HUES64 (cell line): ENCODE measurements at regions not wholly inside any gene's neighbourhood (a gene's known extent, or its start where the extent isn't known, plus 50 kb on each side); places are given as distances from the start of the nearest gene placed in this dataset.

Source experiments
- H3K27ac ChIP-seq: 2 replicates; pipeline ENCODE4 v1.7.0; 2013; ENCODE audit warnings: low read depth, low read length, inconsistent platforms
- H3K27me3 ChIP-seq: 2 replicates; pipeline ENCODE4 v1.6.1; 2013; ENCODE audit warnings: mild to moderate bottlenecking, low read length; ENCODE audit not compliant: insufficient read depth
- H3K36me3 ChIP-seq: 2 replicates; pipeline ENCODE4 v1.6.1; 2013; ENCODE audit warnings: mild to moderate bottlenecking, low read length; ENCODE audit not compliant: insufficient read depth
- H3K4me1 ChIP-seq: 2 replicates; pipeline ENCODE4 v1.6.1; 2013; ENCODE audit warnings: mild to moderate bottlenecking, low read length, moderate library complexity; ENCODE audit not compliant: insufficient read depth
- H3K4me3 ChIP-seq: 2 replicates; pipeline ENCODE4 v1.5.1; 2013; ENCODE audit warnings: mild to moderate bottlenecking, low read length, moderate library complexity
- H3K9ac ChIP-seq: 2 replicates; pipeline ENCODE4 v1.6.1; 2013; ENCODE audit warnings: mild to moderate bottlenecking, low read depth, low read length
- H3K9me3 ChIP-seq: 2 replicates; pipeline ENCODE4 v1.6.1; 2013; ENCODE audit warnings: low read depth, low read length; ENCODE audit not compliant: insufficient read depth
- WGBS: fragments of 150-250, 120-280 bp; methylation state at CpG from one replicate; pipeline ENCODE4 v1.1.7; 2013; ENCODE audit warnings: missing lambda C conversion rate; 5-methylcytosine and 5-hydroxymethylcytosine counted together

DNA sequence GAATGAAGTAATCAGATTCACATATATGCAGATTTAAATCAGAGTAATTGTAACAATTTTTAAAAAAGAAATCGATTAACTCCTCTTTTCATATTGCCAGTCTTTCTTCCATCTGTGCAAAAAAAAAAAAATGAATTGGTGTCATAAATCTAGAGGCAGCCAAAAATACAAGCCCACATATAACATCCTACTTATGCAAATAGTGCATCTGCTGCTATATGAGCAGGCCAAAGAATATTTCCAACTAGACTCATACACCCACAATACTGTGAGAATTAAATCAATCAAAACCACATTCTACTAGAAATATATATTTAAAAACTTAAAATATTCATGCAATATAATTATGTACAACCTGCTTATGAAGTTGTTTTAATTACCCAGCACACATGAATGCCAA lies 298.1 kb upstream of the TRAM1L1 start:
- Histone ChIP-seq H3K9ac (no peak overlapping the region), H3K9me3 (no peaks in the 10 kb centered on the region), H3K27ac (no peak overlapping the region), H3K4me3 (no peak overlapping the region), H3K4me1 (no peaks in the 10 kb centered on the region), H3K27me3 (no peaks in the 10 kb centered on the region), H3K36me3 (no peaks in the 10 kb centered on the region)
- no CpG with 5 or more reads among the region's 1 CpG for WGBS

DNA sequence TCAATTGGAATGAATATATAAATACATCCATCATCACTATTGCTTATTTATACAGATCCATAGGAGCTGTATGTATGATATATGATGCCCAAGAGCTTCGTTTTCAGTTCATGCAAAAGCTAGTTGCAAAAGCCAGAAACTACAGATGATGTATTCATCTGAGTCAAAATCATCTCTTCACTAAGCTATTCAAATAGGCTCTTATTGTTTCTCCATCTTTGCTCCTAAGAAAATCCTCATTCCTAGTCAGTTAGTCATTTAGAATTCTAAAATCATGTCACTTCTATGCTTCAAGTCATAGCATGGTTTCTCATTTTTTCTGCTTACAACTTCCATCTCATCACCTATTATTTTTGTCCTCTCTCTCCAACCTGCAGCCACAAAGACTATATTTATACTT lies 300.1 kb upstream of the TRAM1L1 start:
- 100% methylated on average over 1 of the region's 1 CpG for WGBS
- H3K27me3 ChIP-seq = no peaks in the 10 kb centered on the region
- H3K27ac ChIP-seq = no peak overlapping the region
- H3K9me3 ChIP-seq = no peaks in the 10 kb centered on the region
- H3K4me1 ChIP-seq = no peaks in the 10 kb centered on the region
- H3K4me3 ChIP-seq = no peak overlapping the region
- no peak overlapping the region for H3K9ac ChIP-seq
- no peaks in the 10 kb centered on the region for H3K36me3 ChIP-seq

DNA sequence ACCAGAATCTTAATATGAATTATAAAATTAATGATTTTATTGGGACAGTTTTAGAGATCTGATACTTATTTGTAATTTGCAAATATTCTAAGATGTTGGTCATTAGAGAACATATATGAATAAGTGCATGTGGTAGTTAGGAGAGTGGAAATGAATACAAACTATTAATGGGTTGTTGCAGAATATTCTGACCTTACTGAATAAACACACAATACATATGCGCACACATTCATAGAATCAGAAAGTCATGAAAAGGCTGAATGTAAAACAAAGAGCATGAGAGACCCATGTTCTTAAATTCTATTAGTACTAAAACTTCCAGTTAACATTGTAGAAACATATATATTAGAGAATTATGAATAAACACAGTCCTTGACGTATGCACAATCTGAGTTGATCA lies 301.7 kb upstream of the TRAM1L1 start:
- H3K9ac ChIP-seq = no peak overlapping the region
- no peak overlapping the region for H3K27ac ChIP-seq
- no peaks in the 10 kb centered on the region for H3K4me1 ChIP-seq
- no CpG with 5 or more reads among the region's 2 CpGs for WGBS
- H3K36me3 ChIP-seq = no peaks in the 10 kb centered on the region
- H3K9me3 ChIP-seq = no peaks in the 10 kb centered on the region
- no peak overlapping the region for H3K4me3 ChIP-seq
- H3K27me3 ChIP-seq = no peaks in the 10 kb centered on the region

DNA sequence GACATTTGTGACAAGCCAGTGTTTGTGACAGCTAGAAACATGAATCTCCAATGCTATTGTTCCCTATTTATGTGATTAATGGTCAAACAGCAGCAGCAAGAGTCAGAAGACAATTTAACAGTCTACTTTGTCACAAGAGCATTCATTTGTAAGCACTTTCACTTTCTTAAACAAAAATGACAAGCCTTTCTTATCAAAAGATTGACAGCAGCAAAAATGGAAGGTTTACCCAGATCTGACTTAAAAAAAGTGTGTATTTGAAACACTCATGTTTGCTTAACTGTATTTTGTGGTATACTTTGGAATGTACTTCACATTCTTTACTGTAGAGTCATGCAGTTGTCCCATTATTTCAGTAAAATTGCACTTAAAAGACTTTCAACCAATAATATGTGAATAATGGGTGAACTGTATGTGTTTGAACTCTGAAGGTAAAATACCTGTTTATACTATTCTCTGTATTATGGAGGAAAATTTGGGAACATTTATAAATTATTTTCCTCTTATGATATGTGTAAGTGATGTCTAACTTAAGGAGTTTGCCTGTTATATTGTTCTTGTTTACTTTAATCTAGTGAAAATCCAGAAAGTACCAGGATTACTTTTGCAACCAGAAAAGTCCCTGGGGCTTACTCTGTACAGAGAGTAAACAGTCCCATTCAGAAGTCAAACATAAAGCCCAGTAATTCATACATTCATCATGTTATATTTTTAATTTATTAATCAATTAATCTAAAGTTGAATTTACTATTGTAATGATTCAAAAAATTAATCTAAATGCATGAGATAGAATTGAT lies 314.9 kb upstream of the TRAM1L1 start:
- H3K9ac ChIP-seq = no peak overlapping the region
- H3K9me3 ChIP-seq = peaks cover 2% of the 10 kb centered on the region; the same call in 1 of the 2 replicates
- no peaks in the 10 kb centered on the region for H3K4me1 ChIP-seq
- H3K27ac ChIP-seq = no peak overlapping the region
- H3K27me3 ChIP-seq = no peaks in the 10 kb centered on the region
- H3K4me3 ChIP-seq = no peak overlapping the region
- H3K36me3 ChIP-seq = no peaks in the 10 kb centered on the region

DNA sequence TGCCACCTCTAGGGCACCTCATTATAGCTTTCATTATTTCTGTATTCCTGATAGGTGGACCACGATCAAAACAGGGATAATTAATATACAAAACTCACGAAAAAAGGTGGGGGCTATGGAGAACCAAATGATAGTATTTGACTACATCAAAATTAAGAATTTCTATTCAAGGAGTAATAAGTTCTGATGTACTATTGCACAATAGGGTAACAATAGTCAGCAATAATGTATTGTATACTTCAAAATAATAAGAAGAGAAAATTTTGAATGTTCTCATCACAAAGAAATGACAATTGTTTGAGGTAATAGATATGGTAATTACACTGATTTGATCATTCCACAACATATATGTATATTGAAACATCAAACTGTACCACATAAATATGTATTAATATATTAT lies 327.3 kb upstream of the TRAM1L1 start:
- Histone ChIP-seq H3K4me1 (no peaks in the 10 kb centered on the region), H3K27me3 (no peaks in the 10 kb centered on the region), H3K9ac (no peak overlapping the region), H3K27ac (no peak overlapping the region), H3K36me3 (no peaks in the 10 kb centered on the region), H3K9me3 (no peaks in the 10 kb centered on the region), H3K4me3 (no peak overlapping the region)
- WGBS = no CpG with 5 or more reads among the region's 2 CpGs

DNA sequence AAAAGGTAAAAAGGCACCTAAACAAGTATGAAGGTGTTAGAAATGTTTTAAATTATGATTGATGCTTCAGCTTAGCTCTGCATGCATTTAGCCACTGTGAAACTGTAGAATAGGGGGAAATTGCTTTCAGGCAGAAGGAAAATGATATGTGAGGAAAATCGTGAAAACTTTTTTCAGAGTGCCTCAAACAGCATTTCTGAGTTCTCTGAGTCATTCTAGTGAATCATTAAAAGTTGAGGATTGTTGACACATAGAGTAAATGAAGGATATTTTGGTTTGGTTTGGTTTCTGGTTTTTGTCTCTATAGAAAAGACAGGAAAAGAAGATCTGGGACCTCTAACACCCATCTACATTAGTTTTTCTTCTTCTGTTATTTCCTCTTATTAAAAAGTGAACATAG lies 332.5 kb upstream of the TRAM1L1 start:
- 85% methylated on average over 1 of the region's 1 CpG for WGBS

DNA sequence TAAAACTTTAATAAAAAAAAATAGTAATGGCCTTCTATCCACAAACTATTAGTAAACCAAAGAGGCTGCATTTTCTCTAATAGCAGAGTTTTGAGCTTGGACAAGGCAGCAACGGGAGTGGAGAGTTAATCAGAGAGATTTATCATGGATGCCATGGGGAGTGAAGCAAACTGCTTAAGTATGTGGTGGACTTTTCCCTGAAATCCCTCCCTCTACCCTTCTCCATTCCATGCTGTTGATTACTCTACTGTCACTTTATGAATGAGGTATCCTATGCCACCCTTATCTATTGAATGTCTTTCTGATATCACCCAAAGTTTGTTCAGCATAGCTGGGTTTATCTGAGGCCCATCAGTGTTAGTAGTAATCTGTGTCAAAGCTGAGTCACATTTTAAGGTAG lies 335.6 kb upstream of the TRAM1L1 start:
- 80% methylated on average over 1 of the region's 1 CpG for WGBS
- Histone ChIP-seq H3K4me3 (no peak overlapping the region), H3K9me3 (no peaks in the 10 kb centered on the region), H3K27ac (no peak overlapping the region), H3K4me1 (no peaks in the 10 kb centered on the region), H3K36me3 (no peaks in the 10 kb centered on the region), H3K27me3 (no peaks in the 10 kb centered on the region), H3K9ac (no peak overlapping the region)

More for the DNA sequence above, 332.5 kb upstream of the TRAM1L1 start:
- H3K36me3 ChIP-seq = no peaks in the 10 kb centered on the region
- no peak overlapping the region for H3K9ac ChIP-seq
- H3K27ac ChIP-seq = no peak overlapping the region
- H3K27me3 ChIP-seq = no peaks in the 10 kb centered on the region
- H3K4me3 ChIP-seq = no peak overlapping the region
- H3K4me1 ChIP-seq = no peaks in the 10 kb centered on the region
- no peaks in the 10 kb centered on the region for H3K9me3 ChIP-seq

DNA sequence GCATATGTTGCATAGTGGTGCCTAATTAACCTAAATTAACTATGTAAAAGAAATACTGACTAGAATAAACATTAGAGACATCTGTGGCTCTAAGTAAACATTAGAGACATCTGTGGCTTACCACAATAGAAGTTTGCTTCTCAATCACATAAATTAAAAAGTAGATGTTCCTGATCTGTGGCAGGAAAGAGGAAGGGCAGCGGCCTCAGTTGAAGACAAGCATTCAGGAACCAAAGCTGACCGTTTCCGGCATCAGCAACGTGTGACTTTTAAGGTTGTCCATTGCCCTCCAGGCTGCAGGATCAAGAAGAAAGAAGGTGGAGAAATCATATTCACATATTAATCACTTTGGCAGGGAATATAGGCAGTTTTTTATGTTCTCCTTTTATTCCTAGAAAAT lies 336.3 kb upstream of the TRAM1L1 start:
- H3K27me3 ChIP-seq = no peaks in the 10 kb centered on the region
- H3K27ac ChIP-seq = no peak overlapping the region
- H3K4me3 ChIP-seq = no peak overlapping the region
- H3K9ac ChIP-seq = no peak overlapping the region
- WGBS = 84% methylated on average over 4 of the region's 4 CpGs
- H3K9me3 ChIP-seq = no peaks in the 10 kb centered on the region
- no peaks in the 10 kb centered on the region for H3K36me3 ChIP-seq
- no peaks in the 10 kb centered on the region for H3K4me1 ChIP-seq

DNA sequence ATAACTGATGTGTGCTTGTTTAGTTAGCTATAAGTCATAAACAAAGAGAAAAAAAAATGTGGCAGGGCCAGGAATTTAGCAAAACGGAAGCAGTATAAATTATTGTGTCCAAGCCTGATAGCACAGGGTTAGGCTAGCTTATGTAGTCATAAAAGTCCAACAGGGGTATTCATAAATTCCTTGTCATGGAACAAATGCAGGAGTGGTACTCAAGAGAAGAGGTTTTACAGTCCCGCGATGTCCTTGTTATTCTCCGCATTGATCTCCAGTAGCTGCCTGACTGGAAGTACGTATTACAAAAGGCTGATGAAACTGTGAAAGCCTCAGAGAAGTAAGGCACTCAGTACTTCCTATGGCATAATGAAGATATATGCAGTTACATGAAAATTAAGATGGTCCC lies 336.9 kb upstream of the TRAM1L1 start:
- H3K36me3 ChIP-seq = no peaks in the 10 kb centered on the region
- no peak overlapping the region for H3K4me3 ChIP-seq
- 96% methylated on average over 5 of the region's 5 CpGs for WGBS
- no peak overlapping the region for H3K27ac ChIP-seq
- H3K9ac ChIP-seq = no peak overlapping the region
- H3K4me1 ChIP-seq = no peaks in the 10 kb centered on the region
- H3K27me3 ChIP-seq = no peaks in the 10 kb centered on the region
- no peaks in the 10 kb centered on the region for H3K9me3 ChIP-seq

DNA sequence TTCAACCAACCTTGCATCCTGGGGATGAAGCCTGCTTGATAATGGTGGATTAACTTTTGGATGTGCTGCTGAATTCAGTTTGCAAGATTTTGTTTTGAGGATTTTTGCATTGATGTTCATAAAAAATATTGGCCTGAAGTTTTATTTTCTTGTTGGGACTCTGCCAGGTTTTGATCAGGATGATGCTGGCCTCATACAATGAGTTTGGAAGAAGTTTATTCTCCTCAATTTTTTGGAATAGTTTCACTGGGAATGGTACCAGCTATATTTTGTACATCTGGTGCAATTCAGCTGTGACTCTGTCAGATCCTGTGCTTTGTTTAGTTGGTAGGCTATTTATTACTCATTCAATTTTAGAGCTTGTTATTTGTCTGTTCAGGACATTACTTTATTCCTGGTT lies 340.3 kb upstream of the TRAM1L1 start:
- Histone ChIP-seq H3K4me3 (no peak overlapping the region), H3K9ac (no peak overlapping the region), H3K9me3 (no peaks in the 10 kb centered on the region), H3K27ac (no peak overlapping the region), H3K36me3 (no peaks in the 10 kb centered on the region), H3K27me3 (no peaks in the 10 kb centered on the region), H3K4me1 (no peaks in the 10 kb centered on the region)

DNA sequence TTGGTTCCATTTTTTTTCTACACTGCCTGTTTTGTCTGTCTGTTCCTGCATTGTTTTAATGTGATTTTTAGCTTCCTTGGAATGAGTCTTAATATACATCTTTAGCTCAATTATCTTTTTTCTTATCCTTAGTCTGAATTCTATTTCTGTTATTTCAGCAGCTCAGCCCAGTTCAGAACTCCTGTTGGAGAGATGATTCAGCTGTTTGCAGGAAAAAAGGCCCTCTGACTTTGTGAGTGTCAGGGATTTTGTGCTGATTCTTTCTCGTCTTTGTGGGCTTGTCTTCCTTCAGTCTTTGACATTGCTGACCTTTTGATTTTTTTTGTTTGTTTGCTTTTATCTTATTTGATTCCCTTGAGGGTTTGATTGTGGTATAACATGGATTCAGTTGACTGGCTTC lies 343.2 kb upstream of the TRAM1L1 start:
- 97% methylated on average over 1 of the region's 1 CpG for WGBS
- Histone ChIP-seq H3K9me3 (no peaks in the 10 kb centered on the region), H3K4me3 (no peak overlapping the region), H3K27ac (no peak overlapping the region), H3K4me1 (no peaks in the 10 kb centered on the region), H3K36me3 (no peaks in the 10 kb centered on the region), H3K27me3 (no peaks in the 10 kb centered on the region), H3K9ac (no peak overlapping the region)

DNA sequence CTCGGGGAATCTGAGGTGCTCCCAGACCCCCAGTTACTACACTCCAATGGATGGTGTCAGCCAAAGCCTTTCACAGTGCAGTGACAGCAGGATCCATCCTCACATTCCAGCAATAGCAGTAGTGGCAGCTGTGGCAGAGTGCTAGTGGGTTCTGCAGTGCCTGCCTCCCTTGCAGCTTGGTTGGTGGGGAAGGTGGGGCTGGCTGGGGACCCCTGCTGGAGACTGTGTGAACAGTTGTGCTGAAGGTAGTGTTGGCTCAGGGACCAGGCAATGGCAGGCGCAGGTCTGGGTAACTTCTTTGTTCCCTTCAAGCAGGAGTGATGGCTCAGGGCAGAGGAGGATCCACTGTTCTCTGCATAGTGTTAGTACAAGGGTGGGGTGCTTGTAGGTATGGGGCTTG lies 343.7 kb upstream of the TRAM1L1 start:
- no peaks in the 10 kb centered on the region for H3K9me3 ChIP-seq
- WGBS = 98% methylated on average over 2 of the region's 2 CpGs
- H3K36me3 ChIP-seq = no peaks in the 10 kb centered on the region
- H3K9ac ChIP-seq = no peak overlapping the region
- H3K4me1 ChIP-seq = no peaks in the 10 kb centered on the region
- no peak overlapping the region for H3K27ac ChIP-seq
- no peaks in the 10 kb centered on the region for H3K27me3 ChIP-seq
- no peak overlapping the region for H3K4me3 ChIP-seq
